Middle frontal gyrus (tissue), 1 donor: ENCODE measurements at regions not wholly inside any gene's neighbourhood (a gene's known extent, or its start where the extent isn't known, plus 50 kb on each side); places are given as distances from the start of the nearest gene placed in this dataset.

ENCODE experiments used
- DNase-seq: peaks from one replicate; pipeline ENCODE4 v3.0.0-alpha.2; 2015; ENCODE audit warnings: low spot score; ENCODE audit errors: extremely low spot score

DNA sequence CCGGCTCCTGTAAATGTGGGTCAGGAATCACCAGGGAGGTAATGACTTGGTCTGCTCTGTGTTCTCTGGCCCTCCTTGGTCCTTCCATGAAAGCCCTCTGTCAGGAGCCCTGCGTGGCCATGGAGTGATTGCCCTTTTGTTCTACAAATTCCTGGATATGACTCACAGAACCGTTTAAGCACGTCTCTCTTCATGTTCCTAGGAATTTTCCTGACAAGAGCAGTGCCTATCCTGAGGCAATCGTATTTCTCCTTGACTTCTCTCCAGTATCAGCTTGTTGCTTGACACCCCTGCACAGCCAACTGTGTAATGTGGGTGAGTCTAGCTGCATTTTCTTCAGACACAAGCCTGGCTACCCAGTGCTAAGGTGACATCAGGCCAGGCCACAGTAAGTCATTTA, 274.3 kb upstream of the ZNF462 start:
- DNase-seq: no peak

GRCh38 chr9:106590759-106591505, 272.0 kb upstream of the ZNF462 start:
- no peak for DNase-seq

DNA sequence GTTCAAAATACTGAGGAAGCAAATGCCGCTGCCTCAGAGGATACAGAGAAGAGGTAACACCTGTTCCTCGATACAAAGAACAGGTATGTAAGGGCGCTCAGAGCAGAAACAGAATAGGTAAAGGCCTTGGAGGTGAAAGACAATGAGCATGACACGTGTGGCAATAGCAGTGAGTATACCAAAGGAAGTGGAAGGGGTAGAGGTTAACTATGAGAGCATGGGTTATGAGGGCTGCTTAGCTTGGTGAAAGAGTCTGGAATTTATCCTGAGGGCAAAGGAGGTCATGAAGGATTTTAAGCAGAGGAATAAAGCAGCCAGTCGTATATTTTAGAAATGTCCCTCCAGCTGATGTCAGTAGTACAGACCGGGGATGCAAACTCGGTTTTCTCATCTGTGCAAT, 269.8 kb upstream of the ZNF462 start:
- no peak for DNase-seq

DNA sequence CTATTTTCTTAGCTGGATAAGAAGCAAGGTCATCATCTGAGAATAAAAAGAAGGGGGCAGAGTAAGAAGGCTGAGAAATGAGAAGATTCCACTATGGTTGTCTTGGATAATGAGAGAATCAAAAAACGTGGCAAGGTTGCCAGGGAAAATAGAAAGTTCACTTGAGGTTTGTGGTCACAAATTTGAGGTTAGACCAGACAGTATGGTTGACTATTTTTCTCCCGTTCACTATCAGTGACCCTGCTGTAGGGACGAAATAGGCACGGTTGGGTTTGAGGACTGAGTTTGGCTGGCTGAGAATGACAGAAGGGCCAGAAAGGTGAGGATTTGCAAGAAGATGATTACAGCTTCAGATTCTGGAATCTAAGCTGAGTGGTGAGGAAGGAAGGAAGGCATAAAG, 266.0 kb upstream of the ZNF462 start:
- DNase-seq: no peak

DNA sequence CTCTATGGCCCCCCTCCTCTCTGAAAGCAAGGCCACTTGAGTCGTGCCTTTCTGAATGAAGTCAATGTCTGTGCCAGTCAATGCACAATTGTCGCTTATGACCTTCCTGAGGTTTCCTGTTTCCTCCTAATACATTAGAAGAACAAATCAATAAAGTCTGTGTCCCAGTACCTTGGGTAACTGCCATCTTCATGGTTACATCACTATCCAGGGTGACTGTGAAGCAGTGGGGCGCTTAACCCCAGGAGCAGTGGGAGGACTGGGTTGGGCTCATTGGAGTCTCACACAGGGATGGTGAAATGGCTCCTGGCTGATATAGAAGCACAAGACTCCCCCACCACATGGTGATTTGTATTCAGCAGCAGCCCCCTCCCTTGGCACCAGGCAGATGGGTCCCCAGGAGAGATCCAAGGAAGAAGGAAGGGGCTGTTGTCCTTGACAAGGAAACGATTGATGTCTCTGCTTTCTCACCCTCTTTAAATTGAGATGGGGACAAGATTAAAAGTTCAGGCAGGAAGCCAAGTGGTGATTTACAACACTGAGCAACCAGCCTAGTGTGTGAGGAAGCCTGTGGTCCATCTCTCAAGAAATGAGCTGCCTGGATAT, 261.9 kb upstream of the ZNF462 start:
- no peak for DNase-seq

DNA sequence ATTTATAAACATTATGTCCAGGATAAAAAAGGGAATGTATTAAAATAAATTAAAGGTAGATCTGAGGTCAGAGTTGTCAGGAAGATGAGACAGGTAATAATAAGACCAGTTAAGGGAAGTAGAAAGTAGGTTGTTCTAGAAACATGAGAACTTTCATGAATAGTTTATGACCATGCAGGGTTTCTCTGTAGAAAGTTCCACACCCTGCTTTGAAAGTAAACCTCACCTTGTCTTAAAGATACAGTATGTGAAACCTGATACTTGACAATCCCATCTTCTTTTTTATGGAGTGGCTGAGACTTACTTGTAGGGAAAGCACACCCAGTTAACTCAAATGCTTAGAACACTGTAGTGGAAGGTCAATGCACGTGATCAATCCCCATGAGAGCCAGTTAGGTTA, 260.6 kb upstream of the ZNF462 start:
- no peak for DNase-seq

- DNase-seq: no peak
Observed at GRCh38 chr9:106613250-106613737, 249.7 kb upstream of the ZNF462 start.

DNA sequence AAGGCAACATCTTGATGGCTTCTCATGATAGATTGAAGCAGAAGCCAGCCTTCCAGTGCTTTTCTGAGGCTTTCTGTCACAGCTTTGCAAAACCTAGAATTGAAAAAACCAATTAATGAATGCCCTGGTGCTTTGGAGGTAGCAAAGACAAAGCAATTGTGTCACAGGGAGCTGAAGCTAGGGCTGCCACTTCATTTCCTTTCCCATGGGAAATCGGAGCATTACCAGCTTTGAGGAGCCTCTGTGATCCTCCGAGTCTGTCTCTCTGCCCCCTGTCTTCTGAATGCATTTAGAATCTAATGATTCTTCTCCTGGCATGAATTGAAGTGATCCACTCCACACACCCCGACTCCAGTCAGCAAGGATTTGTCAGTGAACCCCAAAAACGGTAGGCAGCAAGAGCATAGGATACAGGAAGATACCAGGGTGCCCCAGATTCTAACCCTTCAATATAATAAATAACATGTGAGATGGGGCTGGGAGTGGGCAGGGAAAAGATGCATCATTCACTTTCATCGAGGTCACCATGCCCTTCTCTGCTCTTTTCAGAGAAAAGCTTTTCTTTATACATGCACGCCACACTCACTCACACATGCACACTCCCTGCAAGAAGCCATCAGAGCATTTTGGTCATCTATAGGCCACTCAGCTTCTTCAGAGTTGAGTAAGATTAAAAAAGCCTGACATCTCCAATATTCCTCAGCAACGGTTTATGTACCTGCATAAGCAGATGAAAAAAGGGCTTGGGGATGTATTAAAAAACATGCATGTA, 247.7 kb upstream of the ZNF462 start:
- DNase-seq: no peak

- no peak for DNase-seq
Observed at GRCh38 chr9:106616026-106616425, 246.9 kb upstream of the ZNF462 start.

DNA sequence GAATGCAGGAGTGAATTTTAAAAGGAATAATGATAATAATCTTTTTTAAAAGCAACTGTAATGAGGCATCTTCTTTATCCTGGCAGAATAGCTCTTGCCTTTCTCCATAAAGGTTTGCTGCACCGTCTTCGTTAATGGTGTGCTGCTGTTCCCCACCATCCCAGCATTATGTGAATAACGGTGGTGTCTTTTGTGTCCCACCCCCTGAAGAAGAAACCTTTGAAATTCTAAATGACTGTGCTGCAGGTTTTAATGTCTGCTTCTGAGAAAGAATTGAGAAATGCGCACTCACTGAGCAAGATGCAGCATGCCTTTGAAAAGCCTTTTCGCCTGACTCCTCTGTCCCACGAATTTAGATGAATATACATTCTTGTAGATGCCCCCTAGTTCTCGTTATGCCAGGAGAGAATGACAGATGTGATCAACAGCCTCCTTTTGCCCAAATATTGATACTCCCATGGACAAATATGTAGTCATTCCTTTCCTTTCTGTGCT, 246.1 kb upstream of the ZNF462 start:
- no peak for DNase-seq

- no peak for DNase-seq
Observed at GRCh38 chr9:106619211-106619610, 243.8 kb upstream of the ZNF462 start.

DNA sequence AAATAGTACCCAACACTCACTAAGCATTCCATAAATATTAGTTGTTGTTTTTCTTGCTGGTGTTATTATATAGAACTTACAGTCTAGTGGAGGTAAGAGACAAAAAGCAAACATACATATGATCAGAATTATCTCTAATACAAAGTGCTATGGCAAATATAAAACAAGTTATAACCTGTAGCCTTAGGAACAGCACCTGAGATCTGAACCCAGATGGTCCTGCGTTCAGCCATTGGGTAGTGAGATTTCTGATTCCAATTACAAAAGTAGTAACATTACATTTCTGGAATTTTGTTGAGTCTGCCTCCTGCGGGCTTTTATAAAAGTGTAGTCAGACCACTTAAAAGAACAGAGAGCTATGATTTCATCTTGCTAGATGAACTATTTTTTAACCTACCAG, 242.9 kb upstream of the ZNF462 start:
- DNase-seq: no peak

- DNase-seq: no peak
Observed at GRCh38 chr9:106620866-106621265, 242.1 kb upstream of the ZNF462 start.

DNA sequence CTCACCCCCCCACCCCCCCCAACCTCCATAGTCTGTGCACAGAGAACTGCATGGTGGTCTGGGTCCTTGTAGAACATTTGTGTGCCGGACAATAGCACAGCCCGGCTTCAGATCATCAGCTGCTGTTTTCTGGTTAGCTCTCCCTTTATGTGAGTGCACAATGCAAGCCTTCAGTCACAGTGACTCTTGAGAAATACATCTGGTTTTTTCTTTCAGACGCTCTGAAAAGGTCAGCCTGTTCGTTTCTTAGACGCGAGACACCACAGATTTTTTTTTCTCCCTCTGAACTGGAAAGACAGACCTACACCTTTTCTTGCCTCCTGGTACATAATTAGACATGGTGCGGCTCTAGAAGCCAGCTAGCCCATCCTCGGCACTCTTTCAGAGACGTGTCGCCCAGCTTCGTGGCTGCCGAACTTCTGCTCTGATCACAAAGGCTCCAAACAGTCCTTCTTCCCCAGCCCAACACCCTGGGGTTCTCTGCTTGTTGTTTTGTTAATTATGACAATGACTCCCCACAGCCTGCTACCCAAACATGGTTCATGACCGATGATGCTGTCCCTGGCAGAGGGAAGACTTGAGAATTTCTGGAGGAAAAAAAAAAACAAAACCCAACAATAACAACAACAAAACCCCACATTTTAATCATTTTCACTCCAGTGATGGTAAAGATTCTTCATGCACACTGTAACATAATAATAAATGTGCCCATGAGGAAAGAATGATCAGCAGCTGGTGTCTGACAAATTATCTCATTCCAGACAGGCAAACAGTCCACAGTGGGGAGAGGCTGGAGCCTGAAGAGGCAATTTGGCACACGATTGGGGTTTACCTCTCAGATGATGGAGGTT, 241.4 kb upstream of the ZNF462 start:
- no peak for DNase-seq

- DNase-seq: no peak
Observed at GRCh38 chr9:106622164-106622487, 240.8 kb upstream of the ZNF462 start.

- DNase-seq: no peak
Observed at GRCh38 chr9:106623558-106623957, 239.4 kb upstream of the ZNF462 start.

DNA sequence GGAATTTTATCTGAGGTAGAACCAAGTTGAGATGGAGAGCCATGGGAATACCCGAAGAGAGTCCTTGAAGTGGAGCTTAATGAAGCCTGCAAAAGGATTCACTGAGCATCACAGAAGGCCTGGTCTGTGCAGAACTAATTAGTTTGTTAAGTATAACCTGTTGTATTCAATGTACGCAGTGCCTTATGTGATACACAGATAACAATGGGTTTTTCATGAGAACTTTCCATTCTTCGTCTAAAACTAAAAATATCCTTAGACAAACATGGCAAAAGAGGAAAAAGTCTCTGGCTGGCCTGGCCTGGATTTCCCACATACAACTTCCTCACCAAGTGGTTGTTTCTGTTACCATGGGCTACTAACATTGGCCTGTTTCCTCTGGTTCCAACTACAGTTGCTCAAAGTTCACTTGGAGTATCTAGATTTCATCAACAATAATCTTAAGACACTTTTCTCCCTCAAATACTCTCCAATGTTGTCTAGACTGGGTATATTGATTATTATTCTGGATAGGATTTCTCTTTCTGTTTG, 237.6 kb upstream of the ZNF462 start:
- DNase-seq: no peak

DNA sequence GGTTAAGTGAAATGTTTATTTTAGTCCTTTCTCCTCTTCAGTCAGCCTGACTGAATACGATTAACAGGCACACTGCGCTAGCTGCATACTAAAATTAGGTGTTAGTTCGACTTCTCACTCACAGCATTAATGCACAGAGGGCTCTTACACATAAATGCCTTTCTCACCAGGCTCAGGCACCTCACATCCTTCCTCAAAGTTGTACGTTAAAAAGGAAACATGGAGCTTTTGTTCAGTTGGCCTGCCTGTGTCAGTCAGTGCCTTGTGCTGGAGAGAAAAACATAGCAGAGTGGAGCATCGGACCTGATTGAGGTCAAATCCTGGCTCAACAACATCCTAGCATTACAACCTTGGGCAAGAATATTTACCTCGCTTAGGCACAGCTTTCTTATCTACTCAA, 236.0 kb upstream of the ZNF462 start:
- no peak for DNase-seq

GRCh38 chr9:106632621-106633020, 230.3 kb upstream of the ZNF462 start:
- no peak for DNase-seq

DNA sequence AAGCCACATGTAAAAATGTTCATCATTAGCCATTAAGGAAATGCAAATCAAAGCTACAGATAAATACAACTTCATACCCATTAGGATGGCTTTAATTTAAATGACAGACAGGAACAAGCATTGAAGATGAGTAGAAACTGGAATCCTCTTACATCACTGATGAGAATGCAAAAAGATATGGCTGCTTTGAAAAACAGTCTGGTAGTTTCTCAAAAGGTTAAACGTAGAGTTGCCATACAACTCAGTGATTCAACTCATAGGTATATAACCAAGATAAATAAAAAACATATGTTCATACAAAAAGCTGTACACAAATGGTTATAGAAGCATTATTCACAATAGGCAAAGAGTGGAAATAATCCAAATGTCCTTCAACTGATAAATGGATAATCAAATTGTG, 228.8 kb upstream of the ZNF462 start:
- no peak for DNase-seq

GRCh38 chr9:106634641-106635040, 228.3 kb upstream of the ZNF462 start:
- DNase-seq: no peak
